Body of pancreas (tissue), 4 donors: ENCODE measurements at regions not wholly inside any gene's neighbourhood (a gene's known extent, or its start where the extent isn't known, plus 50 kb on each side); places are given as distances from the start of the nearest gene placed in this dataset.

Experiments
- ATAC-seq: fragments of 150-250 bp; one replicate; pipeline ENCODE4 v1.9.1; 2016
- DNase-seq, 4 donors: peaks; one replicate each; pipeline ENCODE4 v3.0.0-alpha.2; 2019
- H3K27ac ChIP-seq, 4 donors: fragments of 200-600 bp; sonication (generic); 1 replicate in 3 of 4; 2 replicates in 1 of 4; pipeline versions ENCODE4 v1.5.1 to v1.6.1; 2016 to 2019; ENCODE audit warnings: mild to moderate bottlenecking in 1 of 4, mixed read lengths in 1 of 4, moderate library complexity in 1 of 4
- H3K27me3 ChIP-seq, 2 donors: fragments of 200-600 bp; sonication (generic); one replicate each; pipeline ENCODE4 v1.6.0; 2016; ENCODE audit warnings: mild to moderate bottlenecking in 1 of 2
- H3K36me3 ChIP-seq, 2 donors: fragments of 200-600 bp; sonication (generic); replicated peaks in 1 of 2; 2 replicates each; pipeline ENCODE4 v1.5.1; 2016; ENCODE audit warnings: low read depth in 2 of 2; ENCODE audit not compliant: insufficient read depth in 1 of 2
- H3K4me1 ChIP-seq: fragments of 200-600 bp; sonication (generic); one replicate; pipeline ENCODE4 v1.6.0; 2016
- H3K4me3 ChIP-seq, 2 donors: fragments of 200-600 bp; sonication (generic); 1 replicate in 1 of 2; 2 replicates in 1 of 2; pipeline ENCODE4 v1.5.1; 2016 to 2019
- H3K9me3 ChIP-seq, 3 donors: fragments of 200-600 bp; sonication (generic); 1 replicate in 2 of 3; 2 replicates in 1 of 3; pipeline ENCODE4 v1.5.1; 2016
- CTCF ChIP-seq, 7 experiments: fragments of 450-650 bp in 4 of 7; fragments of 200-600 bp in 3 of 7; sonication (generic) in 3 of 7; IDR thresholded peaks; one replicate each; pipeline ENCODE4 v1.5.1; 2016 to 2019; ENCODE audit warnings: antibody characterized with exemption in 7 of 7
- POLR2A ChIP-seq, 3 donors: fragments of 450-650 bp; IDR thresholded peaks; one replicate each; pipeline ENCODE4 v1.6.1; 2016; ENCODE audit warnings: antibody characterized with exemption in 3 of 3, mild to moderate bottlenecking in 2 of 3
- WGBS, 2 donors: methylation state at CpG; one replicate each; pipeline ENCODE4 v1.1.5; 2017; 5-methylcytosine and 5-hydroxymethylcytosine counted together
- intact Hi-C: fragments of 100-400 bp; cut with DNase I; formaldehyde crosslinking; loops from one replicate; pipeline ENCODE4 v1.15.1; 2023

DNA sequence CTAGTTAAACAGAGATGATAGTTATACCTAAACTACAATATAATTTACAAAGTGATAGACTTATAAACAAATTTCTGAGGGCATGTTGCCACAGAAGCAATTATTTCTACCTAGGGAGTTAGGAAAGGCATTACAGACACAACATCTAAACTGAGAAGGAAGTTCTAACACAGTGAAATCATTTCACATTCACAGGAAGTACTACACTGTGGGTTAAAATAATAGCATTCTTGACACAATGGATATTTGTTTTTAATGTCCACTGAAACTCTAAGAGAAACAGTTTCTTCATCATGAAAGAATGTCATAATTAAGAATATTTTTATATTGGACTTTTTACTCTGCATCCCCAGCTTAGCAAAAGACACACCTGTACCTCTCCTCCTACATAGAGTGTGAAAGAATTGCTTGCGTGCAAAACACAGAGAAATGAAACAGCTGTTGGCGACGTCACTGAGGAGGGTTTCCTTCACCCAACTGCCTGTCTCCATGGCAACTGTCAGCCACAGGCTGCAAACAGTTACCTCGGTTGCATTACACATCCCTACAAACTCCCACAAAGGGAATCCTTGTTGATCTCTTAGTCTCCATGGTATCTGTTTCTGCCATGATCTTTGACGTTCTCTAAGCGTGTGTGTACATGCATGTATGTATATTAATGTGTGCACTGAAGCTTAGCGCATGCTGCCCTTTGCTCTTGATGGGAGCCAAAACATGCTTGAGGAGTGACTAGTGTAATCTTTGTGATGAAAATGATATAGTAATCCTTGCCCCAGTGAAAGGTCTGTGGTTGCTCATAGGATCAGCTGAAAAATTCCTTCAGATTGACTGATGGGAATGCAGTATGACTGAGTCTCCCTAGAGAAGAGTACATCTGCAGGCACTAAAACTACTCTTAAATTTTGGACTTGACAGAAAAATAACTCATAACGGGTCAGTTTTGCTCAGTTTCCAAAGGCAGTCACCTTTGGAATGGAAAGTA lies 168.5 kb downstream of the ACTL7B start:
- TF ChIP-seq CTCF (IDR thresholded peaks at IDR 0.05) (no peak), POLR2A (IDR thresholded peaks at IDR 0.05) (no peak)
- DNase-seq (peak in 1 of 4 donors; percentile 8), ATAC-seq (no peak)
- 62 to 64% methylated on average over 8 of the region's 8 CpGs for WGBS, 2 donors
- no peaks in the 10 kb centered on the region for H3K36me3 ChIP-seq
- no peaks in the 10 kb centered on the region for H3K27me3 ChIP-seq
- no peak overlapping the region for H3K27ac ChIP-seq
- H3K4me1 ChIP-seq: no peaks in the 10 kb centered on the region
- no peaks in the 10 kb centered on the region for H3K9me3 ChIP-seq
- H3K4me3 ChIP-seq: no peak overlapping the region
- intact Hi-C loops: no loop called here

DNA sequence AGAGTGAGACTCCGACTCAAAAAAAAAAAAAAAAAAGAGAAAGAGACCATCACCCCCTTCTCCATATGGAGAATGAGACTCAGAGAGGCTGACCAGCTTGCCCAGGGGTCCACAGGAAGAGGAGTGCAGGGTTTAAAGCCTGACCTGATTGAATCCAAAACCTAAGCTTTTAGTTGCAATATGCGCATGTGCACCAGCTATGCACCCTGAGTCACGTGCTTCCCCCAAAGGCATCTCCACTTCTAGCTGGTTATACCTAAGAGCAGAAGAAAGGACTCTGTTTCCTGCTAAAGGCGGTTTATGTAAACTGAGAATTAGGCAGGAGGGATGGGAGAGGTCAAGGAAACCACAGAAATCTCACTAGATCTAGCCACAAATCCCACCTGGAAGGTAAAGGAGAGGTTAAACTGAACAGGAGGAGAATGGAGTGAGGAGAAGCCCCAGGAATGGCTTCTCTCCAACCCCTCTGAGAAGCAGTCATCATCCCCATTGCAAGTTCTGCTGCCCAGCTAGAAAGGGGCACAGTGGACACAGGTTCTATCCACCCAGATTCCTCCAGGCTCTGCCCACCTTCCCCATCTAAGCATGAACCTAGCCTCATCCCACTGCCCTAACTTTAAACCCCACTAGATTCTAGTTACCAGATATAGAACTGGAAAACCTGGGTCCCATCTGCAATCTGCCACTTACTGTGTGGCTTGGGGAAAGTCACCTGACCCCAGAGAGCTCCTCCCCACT lies 171.3 kb downstream of the ACTL7B start:
- no peak for DNase-seq
- H3K4me1 ChIP-seq: no peaks in the 10 kb centered on the region
- ATAC-seq: no peak
- no peaks in the 10 kb centered on the region for H3K9me3 ChIP-seq
- H3K36me3 ChIP-seq: no peaks in the 10 kb centered on the region
- no peak overlapping the region for H3K4me3 ChIP-seq
- TF ChIP-seq POLR2A (IDR thresholded peaks at IDR 0.05) (no peak), CTCF (IDR thresholded peaks at IDR 0.05) (no peak)
- intact Hi-C loops: no loop called here
- WGBS, 2 donors: 80 to 83% methylated on average over 4 of the region's 4 CpGs
- no peak overlapping the region for H3K27ac ChIP-seq
- H3K27me3 ChIP-seq: no peaks in the 10 kb centered on the region

DNA sequence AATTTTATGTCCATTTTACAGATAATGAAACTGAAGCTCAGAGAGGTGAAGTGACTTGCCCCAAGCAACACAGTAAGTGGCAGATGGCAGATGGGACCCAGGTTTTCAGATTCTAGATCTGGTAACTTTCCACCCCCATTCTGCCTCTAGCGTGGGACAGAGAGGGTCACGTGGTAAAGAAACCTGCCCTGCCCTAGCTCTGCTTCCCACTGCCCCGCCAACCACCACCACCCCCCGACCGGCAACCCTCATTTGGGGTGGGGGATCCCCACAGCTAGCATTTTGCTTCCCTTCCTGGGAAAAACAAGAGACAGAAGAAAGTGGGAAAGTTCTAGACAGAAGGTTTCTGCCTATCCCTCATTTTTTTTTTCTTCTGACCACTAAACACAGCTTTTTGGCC lies 172.5 kb downstream of the ACTL7B start:
- Histone ChIP-seq H3K27ac (no peak overlapping the region), H3K4me1 (no peaks in the 10 kb centered on the region), H3K9me3 (no peaks in the 10 kb centered on the region), H3K27me3 (no peaks in the 10 kb centered on the region), H3K36me3 (no peaks in the 10 kb centered on the region), H3K4me3 (no peak overlapping the region)
- DNase-seq: no peak
- WGBS, 2 donors: 79 to 90% methylated on average over 5 of the region's 5 CpGs
- intact Hi-C loops: no loop called here
- ATAC-seq: no peak
- TF ChIP-seq POLR2A (IDR thresholded peaks at IDR 0.05) (no peak), CTCF (IDR thresholded peaks at IDR 0.05) (no peak)

- no peak overlapping the region for H3K27ac ChIP-seq
- H3K4me3 ChIP-seq: no peak overlapping the region
- H3K27me3 ChIP-seq: no peaks in the 10 kb centered on the region
- ATAC-seq (no peak), DNase-seq (no peak)
- H3K4me1 ChIP-seq: no peaks in the 10 kb centered on the region
- WGBS, 2 donors: 68 to 72% methylated on average over 10 of the region's 10 CpGs
- H3K36me3 ChIP-seq: no peaks in the 10 kb centered on the region
- H3K9me3 ChIP-seq: no peaks in the 10 kb centered on the region
- intact Hi-C loops: no loop called here
- TF ChIP-seq POLR2A (IDR thresholded peaks at IDR 0.05) (no peak), CTCF (IDR thresholded peaks at IDR 0.05) (no peak)
These were observed 173.8 kb downstream of the ACTL7B start for GRCh38 chr9:108681851-108682590.
